ENCODE measurements at regions not wholly inside any gene's neighbourhood (a gene's known extent, or its start where the extent isn't known, plus 50 kb on each side); places are given as distances from the start of the nearest gene placed in this dataset.

DNA sequence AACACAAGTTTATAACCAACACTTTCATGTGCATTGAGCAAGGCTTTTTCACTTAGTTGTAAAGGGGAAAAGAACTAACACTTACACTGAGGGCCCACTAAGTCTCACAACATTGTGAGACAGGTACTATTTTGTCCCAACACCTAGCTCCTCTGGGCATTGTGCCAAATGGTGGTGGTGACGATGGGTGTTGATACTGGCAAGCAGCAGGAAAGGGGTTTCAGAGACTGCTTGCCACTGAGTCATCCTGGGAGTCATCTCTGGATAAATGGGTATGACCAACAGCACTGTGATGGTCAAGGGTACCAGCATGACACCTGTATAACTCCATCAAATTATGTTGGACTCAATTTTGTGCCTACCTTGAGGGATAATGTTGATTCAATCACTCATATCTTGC is 138.8 kb upstream of the ITGA6 start:
- TF ChIP-seq, protein P1, sequence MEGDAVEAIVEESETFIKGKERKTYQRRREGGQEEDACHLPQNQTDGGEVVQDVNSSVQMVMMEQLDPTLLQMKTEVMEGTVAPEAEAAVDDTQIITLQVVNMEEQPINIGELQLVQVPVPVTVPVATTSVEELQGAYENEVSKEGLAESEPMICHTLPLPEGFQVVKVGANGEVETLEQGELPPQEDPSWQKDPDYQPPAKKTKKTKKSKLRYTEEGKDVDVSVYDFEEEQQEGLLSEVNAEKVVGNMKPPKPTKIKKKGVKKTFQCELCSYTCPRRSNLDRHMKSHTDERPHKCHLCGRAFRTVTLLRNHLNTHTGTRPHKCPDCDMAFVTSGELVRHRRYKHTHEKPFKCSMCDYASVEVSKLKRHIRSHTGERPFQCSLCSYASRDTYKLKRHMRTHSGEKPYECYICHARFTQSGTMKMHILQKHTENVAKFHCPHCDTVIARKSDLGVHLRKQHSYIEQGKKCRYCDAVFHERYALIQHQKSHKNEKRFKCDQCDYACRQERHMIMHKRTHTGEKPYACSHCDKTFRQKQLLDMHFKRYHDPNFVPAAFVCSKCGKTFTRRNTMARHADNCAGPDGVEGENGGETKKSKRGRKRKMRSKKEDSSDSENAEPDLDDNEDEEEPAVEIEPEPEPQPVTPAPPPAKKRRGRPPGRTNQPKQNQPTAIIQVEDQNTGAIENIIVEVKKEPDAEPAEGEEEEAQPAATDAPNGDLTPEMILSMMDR (IDR thresholded peaks at IDR 0.05; ENCODE audit: extremely low read depth, missing control alignments), result no peak
- DNase-seq (ENCODE audit: low spot score), result no peak

DNA sequence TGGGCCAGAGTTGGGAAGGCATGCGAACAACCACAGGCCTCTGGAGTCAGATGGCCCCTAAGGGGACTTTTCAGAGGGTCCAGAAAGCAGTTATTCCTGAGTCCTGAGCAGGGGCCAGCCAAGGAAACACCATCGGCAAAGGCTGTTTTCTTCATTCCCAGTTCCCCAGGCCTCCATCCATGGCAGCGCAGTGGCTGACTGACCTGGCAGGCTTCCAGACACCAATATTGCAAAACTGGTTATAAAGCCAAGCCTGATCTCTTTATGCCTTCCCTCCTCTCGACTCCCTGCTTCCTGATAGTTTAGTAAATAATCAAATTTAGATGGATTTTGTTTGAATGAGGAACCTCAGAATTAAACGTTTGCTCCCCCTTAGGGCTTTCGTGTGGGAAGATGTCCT is 133.4 kb upstream of the ITGA6 start:
- TF ChIP-seq, protein P1 (IDR thresholded peaks at IDR 0.05; ENCODE audit: extremely low read depth, missing control alignments), result no peak
- DNase-seq (ENCODE audit: low spot score), result no peak

DNA sequence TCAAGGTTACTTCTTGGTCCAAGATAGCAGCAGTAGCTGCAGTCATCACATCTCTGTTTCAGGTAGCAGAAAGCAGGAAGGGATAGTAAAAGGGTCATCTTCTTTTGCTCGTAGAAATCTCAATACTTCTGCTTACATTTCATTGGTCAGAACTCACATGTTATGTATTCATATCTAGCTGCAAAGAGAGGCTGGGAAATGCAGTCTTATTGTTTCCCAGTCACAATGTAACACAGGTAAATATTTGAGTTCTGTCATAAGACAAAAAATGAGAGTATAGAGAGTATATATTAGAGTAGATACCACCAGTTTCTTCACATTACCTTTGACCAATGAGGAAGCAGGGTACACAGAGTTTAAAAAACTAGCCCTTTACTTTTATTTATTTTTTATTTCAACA is 132.4 kb upstream of the ITGA6 start:
- TF ChIP-seq, protein P1 (IDR thresholded peaks at IDR 0.05; ENCODE audit: extremely low read depth, missing control alignments), result no peak
- DNase-seq (ENCODE audit: low spot score), result no peak

DNA sequence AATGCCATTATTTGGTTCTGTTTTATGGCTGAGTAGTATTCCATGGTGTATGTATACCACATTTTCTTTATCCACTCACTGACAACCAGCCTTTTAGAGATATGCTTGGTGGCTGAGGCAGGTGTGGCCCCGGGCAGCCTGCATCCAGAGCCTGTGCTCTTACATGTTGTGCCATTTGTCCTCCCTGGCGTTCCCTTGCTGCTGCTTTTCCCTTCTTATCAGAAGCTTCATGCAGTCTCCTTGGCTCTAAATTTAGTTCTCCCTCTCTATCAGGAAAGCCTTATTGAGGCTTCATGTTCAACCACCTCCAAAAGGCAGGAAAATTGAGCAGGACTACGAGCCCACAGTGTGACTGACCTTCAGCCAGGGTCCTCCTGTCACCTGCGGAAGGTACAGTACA is 131.7 kb upstream of the ITGA6 start:
- DNase-seq (ENCODE audit: low spot score), result no peak
- TF ChIP-seq, protein P1 (IDR thresholded peaks at IDR 0.05; ENCODE audit: extremely low read depth, missing control alignments), result no peak

DNA sequence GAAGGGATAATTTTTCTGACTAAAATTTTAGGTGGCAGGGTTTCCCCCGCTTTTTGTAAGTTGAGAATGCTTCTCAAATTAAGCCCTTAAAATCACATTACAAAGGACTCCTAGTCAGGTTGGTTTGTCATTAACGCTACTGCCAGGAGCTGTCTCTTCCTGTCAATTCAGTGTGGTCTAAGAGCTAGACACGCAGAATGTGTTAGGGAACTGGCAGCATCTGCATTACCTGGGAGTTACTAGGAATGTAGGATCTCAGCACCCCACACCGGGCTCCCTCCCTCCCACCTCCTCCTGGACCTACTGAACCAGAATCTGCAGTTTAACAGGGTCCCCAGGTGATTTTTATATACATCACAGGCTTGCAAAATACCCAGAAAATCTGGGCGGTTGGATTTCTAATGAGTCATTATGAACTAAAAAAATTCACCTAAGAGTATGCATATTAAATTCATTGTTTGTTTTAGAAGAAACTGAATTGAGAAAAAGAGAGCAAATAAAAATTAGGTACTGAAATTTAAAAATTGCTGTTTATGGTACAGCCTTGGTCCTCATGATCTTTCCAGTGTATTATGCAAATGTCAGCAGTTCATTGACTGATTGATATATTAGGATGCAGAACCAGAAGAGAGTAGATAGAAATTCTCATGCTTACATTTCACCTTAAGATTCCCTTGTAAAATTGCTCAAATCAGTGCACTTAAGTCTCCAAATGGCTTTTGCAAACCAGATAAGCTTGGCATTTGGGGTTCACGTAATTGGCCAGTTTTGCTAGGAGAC is 130.9 kb upstream of the ITGA6 start:
- no peak for DNase-seq (ENCODE audit: low spot score)
- TF ChIP-seq, protein P1 (IDR thresholded peaks at IDR 0.05; ENCODE audit: extremely low read depth, missing control alignments), result no peak

DNA sequence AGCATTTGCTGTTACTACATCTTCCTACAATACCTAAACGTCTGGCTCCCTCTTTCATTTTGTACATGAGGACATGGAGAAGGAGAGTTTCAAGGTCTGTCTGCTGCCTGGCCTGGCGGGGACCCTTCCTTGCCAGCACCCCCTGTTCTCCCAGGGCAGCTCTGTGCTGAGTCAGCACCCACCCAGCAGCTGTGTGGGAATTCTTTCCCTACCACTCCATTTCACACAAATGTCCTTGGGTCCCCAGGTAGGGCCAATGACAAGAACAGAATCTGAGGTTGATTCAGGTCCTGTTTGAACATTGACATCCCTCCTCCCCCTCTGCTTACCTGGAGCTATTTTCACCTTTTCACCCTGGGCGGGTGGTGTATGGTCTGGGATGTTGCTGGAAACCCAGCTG is 129.9 kb upstream of the ITGA6 start:
- TF ChIP-seq, protein P1 (IDR thresholded peaks at IDR 0.05; ENCODE audit: extremely low read depth, missing control alignments), result no peak
- DNase-seq (ENCODE audit: low spot score), result no peak

DNA sequence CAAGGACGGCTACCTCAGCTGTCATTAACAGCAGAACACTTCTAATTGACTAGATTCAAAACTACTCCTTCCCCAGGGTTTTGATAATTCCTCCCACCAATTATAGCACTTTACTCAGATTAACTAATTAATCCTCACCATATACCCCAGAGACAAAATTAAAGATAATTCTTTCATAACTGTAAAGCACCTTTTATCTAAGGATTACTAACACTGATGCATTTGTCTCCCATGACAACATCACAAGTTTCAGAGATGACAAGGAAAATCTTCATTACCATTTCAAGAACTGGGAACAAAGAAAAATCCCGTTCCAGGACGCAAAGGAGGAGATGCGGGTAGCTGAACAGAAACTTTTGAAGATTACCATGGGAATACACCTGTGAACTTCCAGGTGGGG is 129.4 kb upstream of the ITGA6 start:
- DNase-seq (ENCODE audit: low spot score), result no peak
- TF ChIP-seq, protein P1 (IDR thresholded peaks at IDR 0.05; ENCODE audit: extremely low read depth, missing control alignments), result no peak
